Fibroblast of lung (primary cell): ENCODE measurements at regions not wholly inside any gene's neighbourhood (a gene's known extent, or its start where the extent isn't known, plus 50 kb on each side); places are given as distances from the start of the nearest gene placed in this dataset.

Source experiments
- CTCF ChIP-seq, 2 donors: IDR thresholded peaks in 1 of 2; conservative IDR thresholded peaks in 1 of 2; 1 replicate in 1 of 2; 2 replicates in 1 of 2; pipeline ENCODE4 v1.5.1; 2011 to 2012; ENCODE audit warnings: low read length in 2 of 2, control low read depth in 1 of 2, inconsistent platforms in 1 of 2, low read depth in 1 of 2, mild to moderate bottlenecking in 1 of 2
- EZH2 ChIP-seq: IDR thresholded peaks from 2 replicates; pipeline ENCODE4 v1.5.1; 2012; ENCODE audit warnings: low read length, control low read depth, mild to moderate bottlenecking; ENCODE audit errors: missing control alignments

GRCh38 chr5:173673295-173674101, 57.0 kb upstream of the BOD1 start:
- TF ChIP-seq CTCF (conservative IDR thresholded peaks at IDR 0.05 in 1 of 2, IDR thresholded peaks at IDR 0.05 in 1 of 2; ENCODE audit: low read depth in 1 of 2, low read length in 2 of 2) (no peak), EZH2 (no peak)
